CD14-positive monocyte (primary cell): ENCODE measurements at regions not wholly inside any gene's neighbourhood (a gene's known extent, or its start where the extent isn't known, plus 50 kb on each side); places are given as distances from the start of the nearest gene placed in this dataset.

Source experiments
- DNase-seq, 3 donors: peaks; one replicate each; pipeline ENCODE4 v3.0.0-alpha.2; 2011 to 2022
- H2AFZ ChIP-seq: 2 replicates; pipeline ENCODE4 v1.6.0; 2012; ENCODE audit warnings: mild to moderate bottlenecking, low read depth, low read length, inconsistent platforms; ENCODE audit not compliant: insufficient read depth, poor library complexity, severe bottlenecking
- H3K27ac ChIP-seq, 2 donors: 1 replicate in 1 of 2; 2 replicates in 1 of 2; pipeline ENCODE4 v1.5.1; 2012 to 2013; ENCODE audit warnings: low read length in 2 of 2, control low read depth in 1 of 2, inconsistent platforms in 1 of 2, low read depth in 1 of 2, mild to moderate bottlenecking in 1 of 2
- H3K27me3 ChIP-seq, 2 donors: one replicate each; pipeline versions ENCODE4 v1.6.0 to v1.6.1; 2011 to 2013; ENCODE audit warnings: low read length in 2 of 2; ENCODE audit not compliant: control insufficient read depth in 2 of 2, insufficient read depth in 2 of 2
- H3K36me3 ChIP-seq, 2 donors: replicated peaks in 1 of 2; 1 replicate in 1 of 2; 2 replicates in 1 of 2; pipeline versions ENCODE4 v1.5.1 to v1.6.1; 2012 to 2013; ENCODE audit warnings: low read length in 2 of 2, control low read depth in 1 of 2, inconsistent platforms in 1 of 2, mild to moderate bottlenecking in 1 of 2; ENCODE audit not compliant: insufficient read depth in 2 of 2, control insufficient read depth in 1 of 2
- H3K4me1 ChIP-seq, 2 donors: 1 replicate in 1 of 2; 2 replicates in 1 of 2; pipeline versions ENCODE4 v1.5.1 to v1.6.1; 2012 to 2013; ENCODE audit warnings: low read length in 2 of 2, control low read depth in 1 of 2, inconsistent platforms in 1 of 2, mild to moderate bottlenecking in 1 of 2, moderate library complexity in 1 of 2; ENCODE audit not compliant: insufficient read depth in 2 of 2, control insufficient read depth in 1 of 2
- H3K4me2 ChIP-seq: replicated peaks from 2 replicates; pipeline ENCODE3; 2012; ENCODE audit warnings: low read length, moderate library complexity, mild to moderate bottlenecking; ENCODE audit not compliant: poor library complexity, severe bottlenecking; ENCODE audit errors: extremely low read depth
- H3K4me3 ChIP-seq, 3 experiments: fragments of 200-600 bp in 1 of 3; sonication (generic) in 1 of 3; replicated peaks in 1 of 3; 1 replicate in 2 of 3; 2 replicates in 1 of 3; pipeline ENCODE4 v1.5.1; 2011 to 2013; ENCODE audit warnings: low read length in 3 of 3, mild to moderate bottlenecking in 3 of 3, control low read depth in 2 of 3, low read depth in 2 of 3, inconsistent platforms in 1 of 3, moderate library complexity in 1 of 3
- H3K79me2 ChIP-seq: 2 replicates; pipeline ENCODE4 v1.6.0; 2012; ENCODE audit warnings: mild to moderate bottlenecking, control low read depth, inconsistent platforms, low read length, moderate library complexity; ENCODE audit not compliant: insufficient read depth
- H3K9ac ChIP-seq: 2 replicates; pipeline ENCODE4 v1.6.0; 2017; ENCODE audit warnings: low read length, mild to moderate bottlenecking; ENCODE audit not compliant: insufficient read depth, poor library complexity, severe bottlenecking
- H3K9me3 ChIP-seq, 2 donors: replicated peaks in 1 of 2; 1 replicate in 1 of 2; 2 replicates in 1 of 2; pipeline versions ENCODE4 v1.5.1 to v1.6.1; 2012 to 2013; ENCODE audit warnings: low read length in 2 of 2, control low read depth in 1 of 2; ENCODE audit not compliant: control insufficient read depth in 1 of 2, insufficient read depth in 1 of 2
- H4K20me1 ChIP-seq: 2 replicates; pipeline ENCODE4 v1.6.0; 2012; ENCODE audit warnings: mild to moderate bottlenecking, low read length, control low read depth, moderate library complexity; ENCODE audit not compliant: insufficient read depth
- H3K27ac Mint-ChIP-seq, 7 donors: one replicate each; pipeline ENCODE4 v1.8.0; 2020; ENCODE audit warnings: mild to moderate bottlenecking in 7 of 7, mixed read lengths in 7 of 7, moderate library complexity in 6 of 7, inconsistent platforms in 2 of 7
- H3K27me3 Mint-ChIP-seq, 3 donors: one replicate each; pipeline ENCODE4 v1.8.0; 2021 to 2022; ENCODE audit warnings: low read depth in 3 of 3, mild to moderate bottlenecking in 3 of 3, mixed read lengths in 3 of 3, moderate library complexity in 3 of 3, inconsistent platforms in 1 of 3
- H3K36me3 Mint-ChIP-seq, 2 donors: one replicate each; pipeline ENCODE4 v1.8.0; 2020; ENCODE audit warnings: mixed read lengths in 2 of 2, inconsistent platforms in 1 of 2, mild to moderate bottlenecking in 1 of 2
- H3K4me1 Mint-ChIP-seq: one replicate; pipeline ENCODE4 v1.8.0; 2020; ENCODE audit warnings: mild to moderate bottlenecking, mixed read lengths
- H3K4me3 Mint-ChIP-seq, 2 donors: one replicate each; pipeline ENCODE4 v1.8.0; 2020; ENCODE audit warnings: mild to moderate bottlenecking in 2 of 2, mixed read lengths in 2 of 2, moderate library complexity in 1 of 2
- H3K9me3 Mint-ChIP-seq, 7 donors: one replicate each; pipeline ENCODE4 v1.8.0; 2020 to 2022; ENCODE audit warnings: mixed read lengths in 7 of 7, mild to moderate bottlenecking in 6 of 7, moderate library complexity in 6 of 7, inconsistent platforms in 2 of 7
- CTCF ChIP-seq: fragments of 200-600 bp; IDR thresholded peaks from one replicate; pipeline ENCODE4 v1.8.0; 2022; ENCODE audit warnings: antibody characterized with exemption, mild to moderate bottlenecking
- WGBS: methylation state at CpG from one replicate; pipeline ENCODE4 v1.1.5; 2013; ENCODE audit warnings: missing lambda C conversion rate; ENCODE audit not compliant: insufficient coverage; 5-methylcytosine and 5-hydroxymethylcytosine counted together
- intact Hi-C, 2 donors: fragments of 100-400 bp; cut with micrococcal nuclease; formaldehyde crosslinking; loops; one replicate each; pipeline versions ENCODE4 v1.15.0 to v1.15.1; 2023

- H3K4me3 Mint-ChIP-seq = no peak overlapping the region
- H3K9me3 ChIP-seq = peaks cover 0 to 13% of the 10 kb centered on the region in 2 donors
- H3K27me3 Mint-ChIP-seq = peaks cover 0 to 1% (median 0%) of the 10 kb centered on the region in 3 donors
- H3K36me3 ChIP-seq = no peaks in the 10 kb centered on the region
- DNase-seq = no peak
- no peak for TF ChIP-seq CTCF
- no peak overlapping the region for H2AFZ ChIP-seq
- H3K4me1 ChIP-seq = no peaks in the 10 kb centered on the region
- H3K4me2 ChIP-seq = no peak overlapping the region
- no peaks in the 10 kb centered on the region for H3K36me3 Mint-ChIP-seq
- no peak overlapping the region for H3K27ac Mint-ChIP-seq
- no peaks in the 10 kb centered on the region for H3K79me2 ChIP-seq
- H3K9me3 Mint-ChIP-seq = peaks cover 4 to 19% (median 12%) of the 10 kb centered on the region in 7 donors
- no peaks in the 10 kb centered on the region for H4K20me1 ChIP-seq
- 100% methylated on average over 2 of the region's 3 CpGs for WGBS
- no peaks in the 10 kb centered on the region for H3K27me3 ChIP-seq
- H3K4me3 ChIP-seq = no peak overlapping the region
- no peak overlapping the region for H3K27ac ChIP-seq
- H3K9ac ChIP-seq = no peak overlapping the region
- H3K4me1 Mint-ChIP-seq = no peaks in the 10 kb centered on the region
- intact Hi-C loops = no loop called here
Observed at GRCh38 chr6:51139950-51140385, 321.3 kb downstream of the TFAP2B start.

- TF ChIP-seq CTCF = no peak
Observed at GRCh38 chr6:51141080-51141479, 322.4 kb downstream of the TFAP2B start.

More at GRCh38 chr6:51141080-51141479, 322.4 kb downstream of the TFAP2B start:
- Histone ChIP-seq H4K20me1 (no peaks in the 10 kb centered on the region), H3K9ac (no peak overlapping the region), H3K79me2 (no peaks in the 10 kb centered on the region), H3K4me1 (no peaks in the 10 kb centered on the region), H3K4me2 (no peak overlapping the region), H2AFZ (no peak overlapping the region), H3K27ac (no peak overlapping the region), H3K4me3 (no peak overlapping the region), H3K36me3 (no peaks in the 10 kb centered on the region), H3K27me3 (no peaks in the 10 kb centered on the region), H3K9me3 (peaks cover 0 to 6% of the 10 kb centered on the region in 2 donors)
- peaks cover 0 to 1% (median 0%) of the 10 kb centered on the region in 3 donors for H3K27me3 Mint-ChIP-seq
- no CpG with 5 or more reads among the region's 2 CpGs for WGBS
- H3K4me3 Mint-ChIP-seq = no peak overlapping the region
- DNase-seq = no peak
- peaks cover under 1 to 16% (median 7%) of the 10 kb centered on the region in 7 donors for H3K9me3 Mint-ChIP-seq
- peak overlapping the region in 1 of 7 donors; percentile 21 for H3K27ac Mint-ChIP-seq
- H3K4me1 Mint-ChIP-seq = no peaks in the 10 kb centered on the region
- intact Hi-C loops = no loop called here
- no peaks in the 10 kb centered on the region for H3K36me3 Mint-ChIP-seq
